PC-9 (cell line): ENCODE measurements at regions not wholly inside any gene's neighbourhood (a gene's known extent, or its start where the extent isn't known, plus 50 kb on each side); places are given as distances from the start of the nearest gene placed in this dataset.

Experiments
- BruUV-seq: library from RNA; stranded (reverse); fragments of 400-500 nt; replicated peaks from 2 replicates; lab custom pipeline; 2021; lab: Mats Ljungman, UMichigan
- CTCF ChIA-PET: fragments of 300-600 bp; sonication (Branson Sonifier 250); formaldehyde crosslinking; loops from one replicate; lab custom pipeline; 2022; ENCODE audit warnings: antibody characterized with exemption; lab: Charles Lee
- POLR2A ChIA-PET: fragments of 300-600 bp; sonication (Branson Sonifier 250); formaldehyde crosslinking; loops from one replicate; lab custom pipeline; 2022; ENCODE audit warnings: antibody characterized with exemption; ENCODE audit not compliant: unreplicated experiment; lab: Charles Lee
- DNase-seq, 2 experiments: peaks; one replicate each; pipeline versions ENCODE4 v3.0.0 to v3.0.0-alpha.2; 2015 to 2022; ENCODE audit warnings: mixed read lengths in 1 of 2
- H2AFZ ChIP-seq: fragments of 200-600 bp; sonication (generic); 2 replicates; pipeline ENCODE4 v1.8.1; 2017; ENCODE audit warnings: antibody characterized with exemption
- H3F3A ChIP-seq: fragments of 200-600 bp; sonication (generic); 2 replicates; pipeline ENCODE4 v1.8.1; 2017; ENCODE audit warnings: antibody characterized with exemption, mild to moderate bottlenecking, low read depth; ENCODE audit not compliant: insufficient read depth
- H3K27ac ChIP-seq: fragments of 200-600 bp; sonication (generic); 2 replicates; pipeline ENCODE4 v1.6.1; 2016; ENCODE audit warnings: mixed run types
- H3K27me3 ChIP-seq: fragments of 200-600 bp; sonication (generic); 2 replicates; pipeline ENCODE4 v1.6.1; 2016; ENCODE audit warnings: low read depth, mixed run types; ENCODE audit not compliant: insufficient read depth
- H3K36me3 ChIP-seq: fragments of 200-600 bp; sonication (generic); 2 replicates; pipeline ENCODE4 v1.6.1; 2016; ENCODE audit warnings: low read depth, mixed run types
- H3K4me1 ChIP-seq: fragments of 200-600 bp; sonication (generic); replicated peaks from 2 replicates; pipeline ENCODE4 v1.6.1; 2016; ENCODE audit warnings: mixed run types; ENCODE audit not compliant: insufficient read depth
- H3K4me2 ChIP-seq: fragments of 200-600 bp; sonication (generic); 2 replicates; pipeline ENCODE4 v1.6.1; 2017; ENCODE audit warnings: mixed run types
- H3K4me3 ChIP-seq: fragments of 200-600 bp; sonication (generic); 2 replicates; pipeline ENCODE4 v1.6.1; 2016; ENCODE audit warnings: mixed run types
- H3K79me2 ChIP-seq: fragments of 200-600 bp; sonication (generic); 2 replicates; pipeline ENCODE4 v1.6.1; 2017; ENCODE audit warnings: low read depth, mixed run types
- H3K9me2 ChIP-seq: fragments of 200-600 bp; sonication (generic); 2 replicates; pipeline ENCODE4 v1.8.1; 2017; ENCODE audit warnings: mild to moderate bottlenecking; ENCODE audit not compliant: insufficient read depth
- H3K9me3 ChIP-seq: fragments of 200-600 bp; sonication (generic); 2 replicates; pipeline ENCODE4 v1.8.1; 2016; ENCODE audit warnings: low read depth; ENCODE audit not compliant: insufficient read depth
- H4K20me1 ChIP-seq: fragments of 200-600 bp; sonication (generic); 2 replicates; pipeline ENCODE4 v1.8.1; 2017; ENCODE audit not compliant: insufficient read depth
- EZH2 ChIP-seq: fragments of 200-600 bp; sonication (generic); IDR thresholded peaks from 2 replicates; pipeline ENCODE4 v1.8.0; 2017; ENCODE audit warnings: antibody characterized with exemption, low read depth
- intact Hi-C: fragments of 100-400 bp; cut with micrococcal nuclease; formaldehyde crosslinking; loops from one replicate; pipeline ENCODE4 v1.10.0; 2022; ENCODE audit not compliant: unreplicated experiment
- TF ChIP-seq, protein P1 (sequence below): fragments of 200-600 bp; sonication (generic); conservative IDR thresholded peaks from 2 replicates; pipeline ENCODE4 v1.6.1; 2017; ENCODE audit warnings: mixed run types, antibody characterized with exemption, mild to moderate bottlenecking, moderate library complexity

DNA sequence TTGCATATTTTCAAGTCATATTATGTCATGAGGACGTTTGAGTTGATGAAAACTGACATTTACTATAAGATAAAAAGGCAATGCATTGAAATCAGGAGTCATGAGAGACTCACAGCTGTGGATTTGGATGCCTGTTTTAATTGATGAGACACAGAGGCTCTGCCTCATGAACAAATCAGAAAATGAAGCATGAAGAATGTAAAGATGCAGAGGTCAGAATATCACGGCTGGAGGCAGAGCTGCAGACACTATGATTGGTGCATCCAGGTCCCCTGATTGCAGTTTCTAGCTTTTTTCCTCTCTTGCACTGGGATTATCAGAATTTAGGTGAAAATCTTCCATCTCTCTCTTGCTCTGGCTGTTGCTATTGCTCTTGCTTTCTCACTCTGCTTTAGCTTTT is 74.7 kb downstream of the FAM47B start:
- CTCF ChIA-PET = no interaction called here
- no peak overlapping the region for H3K4me3 ChIP-seq
- H4K20me1 ChIP-seq = no peaks in the 10 kb centered on the region
- H2AFZ ChIP-seq = no peak overlapping the region
- intact Hi-C loops = no loop called here
- H3K9me3 ChIP-seq = no peaks in the 10 kb centered on the region
- H3F3A ChIP-seq = no peaks in the 10 kb centered on the region
- DNase-seq = no peak
- POLR2A ChIA-PET = no interaction called here
- H3K27ac ChIP-seq = no peak overlapping the region
- no peaks in the 10 kb centered on the region for H3K36me3 ChIP-seq
- H3K27me3 ChIP-seq = no peaks in the 10 kb centered on the region
- H3K4me2 ChIP-seq = no peak overlapping the region
- TF ChIP-seq EZH2 = no peak
- TF ChIP-seq, protein P1, sequence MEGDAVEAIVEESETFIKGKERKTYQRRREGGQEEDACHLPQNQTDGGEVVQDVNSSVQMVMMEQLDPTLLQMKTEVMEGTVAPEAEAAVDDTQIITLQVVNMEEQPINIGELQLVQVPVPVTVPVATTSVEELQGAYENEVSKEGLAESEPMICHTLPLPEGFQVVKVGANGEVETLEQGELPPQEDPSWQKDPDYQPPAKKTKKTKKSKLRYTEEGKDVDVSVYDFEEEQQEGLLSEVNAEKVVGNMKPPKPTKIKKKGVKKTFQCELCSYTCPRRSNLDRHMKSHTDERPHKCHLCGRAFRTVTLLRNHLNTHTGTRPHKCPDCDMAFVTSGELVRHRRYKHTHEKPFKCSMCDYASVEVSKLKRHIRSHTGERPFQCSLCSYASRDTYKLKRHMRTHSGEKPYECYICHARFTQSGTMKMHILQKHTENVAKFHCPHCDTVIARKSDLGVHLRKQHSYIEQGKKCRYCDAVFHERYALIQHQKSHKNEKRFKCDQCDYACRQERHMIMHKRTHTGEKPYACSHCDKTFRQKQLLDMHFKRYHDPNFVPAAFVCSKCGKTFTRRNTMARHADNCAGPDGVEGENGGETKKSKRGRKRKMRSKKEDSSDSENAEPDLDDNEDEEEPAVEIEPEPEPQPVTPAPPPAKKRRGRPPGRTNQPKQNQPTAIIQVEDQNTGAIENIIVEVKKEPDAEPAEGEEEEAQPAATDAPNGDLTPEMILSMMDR = no peak
- no TSS peak for BruUV-seq
- no peaks in the 10 kb centered on the region for H3K9me2 ChIP-seq
- H3K79me2 ChIP-seq = no peaks in the 10 kb centered on the region
- no peaks in the 10 kb centered on the region for H3K4me1 ChIP-seq

GRCh38 chrX:35023683-35024082 is 81.1 kb downstream of the FAM47B start:
- no peak overlapping the region for H2AFZ ChIP-seq
- no peak overlapping the region for H3K4me2 ChIP-seq
- H3K27me3 ChIP-seq = no peaks in the 10 kb centered on the region
- H3K4me3 ChIP-seq = no peak overlapping the region
- POLR2A ChIA-PET = no interaction called here
- no peaks in the 10 kb centered on the region for H4K20me1 ChIP-seq
- no peaks in the 10 kb centered on the region for H3K9me2 ChIP-seq
- no peak for DNase-seq
- intact Hi-C loops = no loop called here
- no peaks in the 10 kb centered on the region for H3K79me2 ChIP-seq
- no TSS peak for BruUV-seq
- no peaks in the 10 kb centered on the region for H3K9me3 ChIP-seq
- no peaks in the 10 kb centered on the region for H3F3A ChIP-seq
- H3K27ac ChIP-seq = no peak overlapping the region
- no peaks in the 10 kb centered on the region for H3K4me1 ChIP-seq
- CTCF ChIA-PET = no interaction called here
- H3K36me3 ChIP-seq = no peaks in the 10 kb centered on the region
- TF ChIP-seq, protein P1 = no peak
- TF ChIP-seq EZH2 = no peak

GRCh38 chrX:35025820-35026219 is 83.2 kb downstream of the FAM47B start:
- no peak for TF ChIP-seq EZH2
- TF ChIP-seq, protein P1 = no peak
- no peaks in the 10 kb centered on the region for H3K27me3 ChIP-seq
- CTCF ChIA-PET = no interaction called here
- H3K36me3 ChIP-seq = no peaks in the 10 kb centered on the region
- H3K4me3 ChIP-seq = no peak overlapping the region
- BruUV-seq = no TSS peak
- no peaks in the 10 kb centered on the region for H3K9me3 ChIP-seq
- POLR2A ChIA-PET = no interaction called here
- no peak for DNase-seq
- no peak overlapping the region for H3K27ac ChIP-seq
- H3F3A ChIP-seq = no peaks in the 10 kb centered on the region
- no peaks in the 10 kb centered on the region for H3K79me2 ChIP-seq
- no peaks in the 10 kb centered on the region for H3K9me2 ChIP-seq
- intact Hi-C loops = no loop called here
- no peaks in the 10 kb centered on the region for H3K4me1 ChIP-seq
- no peak overlapping the region for H3K4me2 ChIP-seq
- no peaks in the 10 kb centered on the region for H4K20me1 ChIP-seq
- no peak overlapping the region for H2AFZ ChIP-seq
